SK-N-SH (cell line): ENCODE measurements at regions not wholly inside any gene's neighbourhood (a gene's known extent, or its start where the extent isn't known, plus 50 kb on each side); places are given as distances from the start of the nearest gene placed in this dataset.

ENCODE experiments used
- CTCF ChIA-PET: fragments of 300-600, 350-600 bp; formaldehyde crosslinking; extraction: SDS; loops from one replicate; lab custom pipeline; 2021; lab: Yijun Ruan, JAX
- POLR2A ChIA-PET: fragments of 350-600 bp; sonication (Branson Sonifier 250); formaldehyde crosslinking; extraction: SDS; loops from one replicate; lab custom pipeline; 2020; ENCODE audit warnings: antibody characterized with exemption, inconsistent platforms; lab: Yijun Ruan, JAX
- DNase-seq: peaks from one replicate; pipeline ENCODE4 v3.0.0; 2012
- H2AFZ ChIP-seq: fragments of 200-600 bp; sonication (generic); 2 replicates; pipeline ENCODE4 v1.8.1; 2016; ENCODE audit warnings: antibody characterized with exemption, mild to moderate bottlenecking, low read depth
- H3F3A ChIP-seq: fragments of 200-600 bp; sonication (generic); replicated peaks from 2 replicates; pipeline ENCODE3; 2016; ENCODE audit warnings: antibody characterized with exemption, mild to moderate bottlenecking; ENCODE audit not compliant: insufficient read depth
- H3K27ac ChIP-seq, 2 experiments: fragments of 200-500 bp in 1 of 2; fragments of 200-600 bp in 1 of 2; sonication (Bioruptor generic) in 1 of 2; sonication (generic), shearing (Covaris generic) in 1 of 2; 2 replicates each; pipeline versions ENCODE4 v1.5.1 to v1.6.1; 2014 to 2016; ENCODE audit warnings: low read depth in 2 of 2, inconsistent platforms in 1 of 2, low read length in 1 of 2, mild to moderate bottlenecking in 1 of 2, mixed read lengths in 1 of 2
- H3K27me3 ChIP-seq: fragments of 200-600 bp; sonication (generic), shearing (Covaris generic); 2 replicates; pipeline ENCODE4 v1.6.1; 2016; ENCODE audit warnings: mixed run types; ENCODE audit not compliant: insufficient read depth
- H3K36me3 ChIP-seq, 2 experiments: fragments of 200-500 bp in 1 of 2; fragments of 200-600 bp in 1 of 2; sonication (Bioruptor generic) in 1 of 2; sonication (generic) in 1 of 2; replicated peaks in 1 of 2; 2 replicates each; pipeline versions ENCODE3 to v1.5.1; 2014 to 2016; ENCODE audit warnings: low read length in 1 of 2, mild to moderate bottlenecking in 1 of 2; ENCODE audit not compliant: insufficient read depth in 2 of 2, control insufficient read depth in 1 of 2
- H3K4me1 ChIP-seq, 2 experiments: fragments of 200-500 bp in 1 of 2; fragments of 200-600 bp in 1 of 2; sonication (Bioruptor generic) in 1 of 2; sonication (generic), shearing (Covaris generic) in 1 of 2; 2 replicates each; pipeline versions ENCODE4 v1.5.1 to v1.6.1; 2014 to 2016; ENCODE audit warnings: low read depth in 1 of 2, low read length in 1 of 2, mixed run types in 1 of 2; ENCODE audit not compliant: insufficient read depth in 2 of 2, control insufficient read depth in 1 of 2
- H3K4me2 ChIP-seq: fragments of 200-600 bp; sonication (generic), shearing (Covaris generic); 2 replicates; pipeline ENCODE4 v1.6.1; 2017; ENCODE audit warnings: mixed run types
- H3K4me3 ChIP-seq, 2 experiments: fragments of 200-500 bp in 1 of 2; fragments of 200-600 bp in 1 of 2; sonication (Bioruptor generic) in 1 of 2; sonication (generic), shearing (Covaris generic) in 1 of 2; 2 replicates each; pipeline versions ENCODE4 v1.5.1 to v1.8.1; 2014 to 2016; ENCODE audit warnings: low read depth in 2 of 2, inconsistent platforms in 1 of 2, low read length in 1 of 2, mild to moderate bottlenecking in 1 of 2, mixed read lengths in 1 of 2, moderate library complexity in 1 of 2
- H3K79me2 ChIP-seq: fragments of 200-600 bp; sonication (generic); 2 replicates; pipeline ENCODE4 v1.8.1; 2017; ENCODE audit warnings: mild to moderate bottlenecking; ENCODE audit not compliant: insufficient read depth
- H3K9ac ChIP-seq: fragments of 200-600 bp; sonication (generic); 2 replicates; pipeline ENCODE4 v1.6.1; 2017; ENCODE audit warnings: mixed run types
- H3K9me2 ChIP-seq: fragments of 200-600 bp; sonication (generic); 2 replicates; pipeline ENCODE4 v1.6.1; 2017; ENCODE audit warnings: mixed run types
- H3K9me3 ChIP-seq: fragments of 200-600 bp; sonication (generic); 2 replicates; pipeline ENCODE4 v1.6.1; 2017; ENCODE audit warnings: mixed run types, mild to moderate bottlenecking, moderate library complexity
- H4K20me1 ChIP-seq: fragments of 200-600 bp; sonication (generic); 2 replicates; pipeline ENCODE4 v1.6.1; 2017; ENCODE audit warnings: mild to moderate bottlenecking, mixed run types; ENCODE audit not compliant: insufficient read depth
- CHD2 ChIP-seq: fragments of 150-350 bp; IDR thresholded peaks from 2 replicates; pipeline ENCODE4 v1.6.1; 2018; ENCODE audit warnings: low read length; ENCODE audit not compliant: partially characterized antibody
- EP300 ChIP-seq, 2 experiments: IDR thresholded peaks; 2 replicates each; pipeline versions ENCODE4 v1.4.0 to v1.6.1; 2012; ENCODE audit warnings: borderline replicate concordance in 1 of 2, low read depth in 1 of 2, low read length in 1 of 2
- FOSL2 ChIP-seq: IDR thresholded peaks from 2 replicates; pipeline ENCODE4 v1.4.0; 2012; ENCODE audit warnings: low read depth, mild to moderate bottlenecking, moderate library complexity, borderline replicate concordance
- FOXJ3 ChIP-seq: sonication (generic); formaldehyde crosslinking; IDR thresholded peaks from 2 replicates; pipeline ENCODE4 v1.5.1; 2020; ENCODE audit warnings: mild to moderate bottlenecking, missing genetic modification reagents
- FOXM1 ChIP-seq: IDR thresholded peaks from 2 replicates; pipeline ENCODE4 v1.4.0; 2012; ENCODE audit warnings: low read depth, mild to moderate bottlenecking
- GABPA ChIP-seq: IDR thresholded peaks from 2 replicates; pipeline ENCODE4 v1.4.0; 2012; ENCODE audit warnings: low read depth, mild to moderate bottlenecking
- JUND ChIP-seq: IDR thresholded peaks from 2 replicates; pipeline ENCODE4 v1.4.0; 2012
- MEF2A ChIP-seq: IDR thresholded peaks from 2 replicates; pipeline ENCODE4 v1.4.0; 2012; ENCODE audit warnings: low read depth, borderline replicate concordance
- NFIC ChIP-seq: IDR thresholded peaks from 2 replicates; pipeline ENCODE4 v1.4.0; 2012; ENCODE audit warnings: borderline replicate concordance
- NRF1 ChIP-seq: IDR thresholded peaks from 2 replicates; pipeline ENCODE4 v1.6.1; 2012; ENCODE audit warnings: low read depth, mild to moderate bottlenecking, low read length
- RCOR1 ChIP-seq: fragments of 150-350 bp; IDR thresholded peaks from 2 replicates; pipeline ENCODE4 v1.6.1; 2017; ENCODE audit warnings: antibody characterized with exemption, low read length
- RFX5 ChIP-seq: IDR thresholded peaks from 2 replicates; pipeline ENCODE4 v1.6.1; 2012; ENCODE audit warnings: mild to moderate bottlenecking, improper control_type of control experiment, low read length
- SMC3 ChIP-seq: IDR thresholded peaks from 2 replicates; pipeline ENCODE4 v1.6.1; 2012; ENCODE audit warnings: low read depth, low read length, improper control_type of control experiment
- TAF1 ChIP-seq: IDR thresholded peaks from 2 replicates; pipeline ENCODE4 v1.6.1; 2012; ENCODE audit warnings: low read depth, mild to moderate bottlenecking, low read length, moderate library complexity, borderline replicate concordance
- TCF12 ChIP-seq: IDR thresholded peaks from 2 replicates; pipeline ENCODE4 v1.4.0; 2012
- YY1 ChIP-seq: IDR thresholded peaks from 2 replicates; pipeline ENCODE4 v1.4.0; 2012; ENCODE audit warnings: low read depth, mild to moderate bottlenecking
- WGBS: methylation state at CpG from one replicate; pipeline ENCODE4 v1.1.6; 2017; ENCODE audit warnings: low lambda C conversion rate; 5-methylcytosine and 5-hydroxymethylcytosine counted together
- TF ChIP-seq, protein P1 (sequence below): IDR thresholded peaks from 2 replicates; pipeline ENCODE4 v1.6.1; 2012; ENCODE audit warnings: mild to moderate bottlenecking, low read depth, low read length, moderate library complexity
- TF ChIP-seq, protein P2 (sequence below): fragments of 150-350 bp; IDR thresholded peaks from 2 replicates; pipeline ENCODE4 v1.6.1; 2017; ENCODE audit warnings: antibody characterized with exemption, low read length, low read depth, borderline replicate concordance
- TF ChIP-seq, protein P3 (sequence below): IDR thresholded peaks from 2 replicates; pipeline ENCODE4; 2012
- TF ChIP-seq, protein P4 (sequence below): fragments of 150-350 bp; IDR thresholded peaks from 2 replicates; pipeline ENCODE4 v1.6.1; 2016; ENCODE audit warnings: mild to moderate bottlenecking, low read depth, low read length

DNA sequence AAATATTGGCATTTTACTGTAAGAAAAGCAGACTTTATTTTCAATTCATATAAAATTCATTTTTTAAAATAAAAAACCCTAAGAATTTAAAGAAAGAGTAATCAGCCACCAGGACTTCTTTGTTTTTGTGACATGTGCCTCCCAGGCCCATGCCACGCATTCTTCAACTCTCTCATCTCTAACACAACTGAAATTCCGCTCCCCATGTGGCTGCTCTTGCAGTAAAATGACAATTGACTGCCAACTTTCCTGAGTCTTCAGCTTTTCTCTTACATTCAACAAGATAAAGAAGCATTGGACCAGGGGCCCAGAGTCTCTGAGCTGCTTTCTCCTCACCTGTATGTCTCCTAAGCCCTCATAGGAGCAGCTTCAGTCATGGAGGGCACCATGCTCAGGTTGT lies 372.1 kb downstream of the UQCRFS1 start (continued):
- TF ChIP-seq, protein P1, sequence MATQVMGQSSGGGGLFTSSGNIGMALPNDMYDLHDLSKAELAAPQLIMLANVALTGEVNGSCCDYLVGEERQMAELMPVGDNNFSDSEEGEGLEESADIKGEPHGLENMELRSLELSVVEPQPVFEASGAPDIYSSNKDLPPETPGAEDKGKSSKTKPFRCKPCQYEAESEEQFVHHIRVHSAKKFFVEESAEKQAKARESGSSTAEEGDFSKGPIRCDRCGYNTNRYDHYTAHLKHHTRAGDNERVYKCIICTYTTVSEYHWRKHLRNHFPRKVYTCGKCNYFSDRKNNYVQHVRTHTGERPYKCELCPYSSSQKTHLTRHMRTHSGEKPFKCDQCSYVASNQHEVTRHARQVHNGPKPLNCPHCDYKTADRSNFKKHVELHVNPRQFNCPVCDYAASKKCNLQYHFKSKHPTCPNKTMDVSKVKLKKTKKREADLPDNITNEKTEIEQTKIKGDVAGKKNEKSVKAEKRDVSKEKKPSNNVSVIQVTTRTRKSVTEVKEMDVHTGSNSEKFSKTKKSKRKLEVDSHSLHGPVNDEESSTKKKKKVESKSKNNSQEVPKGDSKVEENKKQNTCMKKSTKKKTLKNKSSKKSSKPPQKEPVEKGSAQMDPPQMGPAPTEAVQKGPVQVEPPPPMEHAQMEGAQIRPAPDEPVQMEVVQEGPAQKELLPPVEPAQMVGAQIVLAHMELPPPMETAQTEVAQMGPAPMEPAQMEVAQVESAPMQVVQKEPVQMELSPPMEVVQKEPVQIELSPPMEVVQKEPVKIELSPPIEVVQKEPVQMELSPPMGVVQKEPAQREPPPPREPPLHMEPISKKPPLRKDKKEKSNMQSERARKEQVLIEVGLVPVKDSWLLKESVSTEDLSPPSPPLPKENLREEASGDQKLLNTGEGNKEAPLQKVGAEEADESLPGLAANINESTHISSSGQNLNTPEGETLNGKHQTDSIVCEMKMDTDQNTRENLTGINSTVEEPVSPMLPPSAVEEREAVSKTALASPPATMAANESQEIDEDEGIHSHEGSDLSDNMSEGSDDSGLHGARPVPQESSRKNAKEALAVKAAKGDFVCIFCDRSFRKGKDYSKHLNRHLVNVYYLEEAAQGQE: no peak
- TF ChIP-seq FOXJ3 (no peak), NRF1 (no peak), FOXM1 (no peak), RFX5 (no peak)
- TF ChIP-seq, protein P2, sequence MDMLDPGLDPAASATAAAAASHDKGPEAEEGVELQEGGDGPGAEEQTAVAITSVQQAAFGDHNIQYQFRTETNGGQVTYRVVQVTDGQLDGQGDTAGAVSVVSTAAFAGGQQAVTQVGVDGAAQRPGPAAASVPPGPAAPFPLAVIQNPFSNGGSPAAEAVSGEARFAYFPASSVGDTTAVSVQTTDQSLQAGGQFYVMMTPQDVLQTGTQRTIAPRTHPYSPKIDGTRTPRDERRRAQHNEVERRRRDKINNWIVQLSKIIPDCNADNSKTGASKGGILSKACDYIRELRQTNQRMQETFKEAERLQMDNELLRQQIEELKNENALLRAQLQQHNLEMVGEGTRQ: no peak
- TF ChIP-seq, all 33 proteins: peak for 0

DNA sequence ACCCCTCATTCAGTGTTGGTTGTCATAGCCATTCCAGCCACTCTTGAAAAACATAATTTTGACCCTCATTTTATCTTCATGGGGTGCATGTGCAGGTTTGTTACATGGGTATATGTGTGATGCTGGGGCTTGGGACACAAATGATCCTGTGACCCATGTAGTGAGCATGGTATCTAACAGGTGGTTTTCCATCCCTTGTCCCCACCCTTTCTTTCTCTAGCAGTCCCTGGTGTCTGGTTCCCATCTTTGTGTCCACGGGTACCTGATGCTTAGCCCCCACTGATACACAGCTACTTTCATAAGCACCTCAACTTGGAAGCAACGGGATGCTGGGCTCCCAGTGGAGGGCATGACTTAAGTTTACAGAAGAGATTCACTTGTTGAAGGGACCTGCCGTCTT lies 373.5 kb downstream of the UQCRFS1 start:
- no peak for TF ChIP-seq FOSL2
- no peak for TF ChIP-seq YY1
- TF ChIP-seq FOXM1: no peak
- TF ChIP-seq, all 33 proteins: peak for 0
- DNase-seq: no peak
- H3K27me3 ChIP-seq: peaks cover 42% of the 10 kb centered on the region; the same call in 1 of the 2 replicates
- no peak overlapping the region for H3K9ac ChIP-seq
- no peaks in the 10 kb centered on the region for H3K36me3 ChIP-seq
- no peaks in the 10 kb centered on the region for H3K4me1 ChIP-seq
- H3F3A ChIP-seq: no peaks in the 10 kb centered on the region
- H3K79me2 ChIP-seq: no peaks in the 10 kb centered on the region
- 4% methylated on average over 3 of the region's 3 CpGs for whole genome bisulfite sequencing
- POLR2A ChIA-PET: no interaction called here
- H3K9me3 ChIP-seq: no peaks in the 10 kb centered on the region
- H3K4me3 ChIP-seq: no peak overlapping the region
- H3K4me2 ChIP-seq: no peak overlapping the region
- no peak overlapping the region for H3K27ac ChIP-seq
- CTCF ChIA-PET: no interaction called here
- no peaks in the 10 kb centered on the region for H4K20me1 ChIP-seq
- no peaks in the 10 kb centered on the region for H3K9me2 ChIP-seq
- H2AFZ ChIP-seq: no peak overlapping the region

DNA sequence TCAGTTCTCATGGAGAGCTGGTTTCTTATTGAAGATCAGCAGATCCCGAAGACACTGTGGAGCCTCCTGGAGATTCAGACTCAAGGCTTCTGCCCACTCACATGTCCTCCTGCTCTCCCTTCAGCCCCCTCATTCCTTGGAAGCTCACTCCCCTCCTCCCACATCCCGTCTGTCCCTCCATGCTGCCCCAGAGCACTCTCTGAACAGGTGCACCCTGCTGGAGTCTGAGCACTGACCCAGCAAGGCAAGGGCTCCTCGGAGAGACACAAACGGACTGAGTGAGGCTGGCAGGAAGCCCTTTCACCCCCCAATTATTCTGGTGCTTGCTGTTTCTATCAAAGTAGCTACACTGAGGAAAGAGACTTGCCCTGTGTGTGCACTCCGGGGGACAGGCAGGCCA lies 374.0 kb downstream of the UQCRFS1 start:
- no peak overlapping the region for H3K9ac ChIP-seq
- DNase-seq: no peak
- H4K20me1 ChIP-seq: no peaks in the 10 kb centered on the region
- H3F3A ChIP-seq: no peaks in the 10 kb centered on the region
- H3K4me1 ChIP-seq: no peaks in the 10 kb centered on the region
- WGBS: 0% methylated on average over 5 of the region's 5 CpGs
- no peaks in the 10 kb centered on the region for H3K9me3 ChIP-seq
- H3K9me2 ChIP-seq: no peaks in the 10 kb centered on the region
- no peak overlapping the region for H3K4me2 ChIP-seq
- no peak overlapping the region for H3K4me3 ChIP-seq
- CTCF ChIA-PET: no interaction called here
- H3K27ac ChIP-seq: no peak overlapping the region
- H2AFZ ChIP-seq: no peak overlapping the region
- H3K27me3 ChIP-seq: peaks cover 47% of the 10 kb centered on the region; the same call in 1 of the 2 replicates
- POLR2A ChIA-PET: no interaction called here
- no peaks in the 10 kb centered on the region for H3K36me3 ChIP-seq
- no peaks in the 10 kb centered on the region for H3K79me2 ChIP-seq
- TF ChIP-seq TAF1 (no peak), CHD2 (no peak), GABPA (no peak), MEF2A (no peak), SMC3 (no peak), FOXM1 (no peak), EP300 (IDR thresholded peaks at IDR 0.05; ENCODE audit: borderline replicate concordance in 1 of 2, low read depth in 1 of 2, low read length in 1 of 2) (no peak), JUND (no peak), NFIC (no peak), RCOR1 (no peak), TCF12 (no peak)
- TF ChIP-seq, protein P3, sequence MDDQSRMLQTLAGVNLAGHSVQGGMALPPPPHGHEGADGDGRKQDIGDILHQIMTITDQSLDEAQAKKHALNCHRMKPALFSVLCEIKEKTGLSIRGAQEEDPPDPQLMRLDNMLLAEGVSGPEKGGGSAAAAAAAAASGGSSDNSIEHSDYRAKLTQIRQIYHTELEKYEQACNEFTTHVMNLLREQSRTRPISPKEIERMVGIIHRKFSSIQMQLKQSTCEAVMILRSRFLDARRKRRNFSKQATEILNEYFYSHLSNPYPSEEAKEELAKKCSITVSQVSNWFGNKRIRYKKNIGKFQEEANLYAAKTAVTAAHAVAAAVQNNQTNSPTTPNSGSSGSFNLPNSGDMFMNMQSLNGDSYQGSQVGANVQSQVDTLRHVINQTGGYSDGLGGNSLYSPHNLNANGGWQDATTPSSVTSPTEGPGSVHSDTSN: no peak
- TF ChIP-seq, protein P4, sequence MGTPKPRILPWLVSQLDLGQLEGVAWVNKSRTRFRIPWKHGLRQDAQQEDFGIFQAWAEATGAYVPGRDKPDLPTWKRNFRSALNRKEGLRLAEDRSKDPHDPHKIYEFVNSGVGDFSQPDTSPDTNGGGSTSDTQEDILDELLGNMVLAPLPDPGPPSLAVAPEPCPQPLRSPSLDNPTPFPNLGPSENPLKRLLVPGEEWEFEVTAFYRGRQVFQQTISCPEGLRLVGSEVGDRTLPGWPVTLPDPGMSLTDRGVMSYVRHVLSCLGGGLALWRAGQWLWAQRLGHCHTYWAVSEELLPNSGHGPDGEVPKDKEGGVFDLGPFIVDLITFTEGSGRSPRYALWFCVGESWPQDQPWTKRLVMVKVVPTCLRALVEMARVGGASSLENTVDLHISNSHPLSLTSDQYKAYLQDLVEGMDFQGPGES: no peak
